GM23338 (cell line): ENCODE measurements at regions not wholly inside any gene's neighbourhood (a gene's known extent, or its start where the extent isn't known, plus 50 kb on each side); places are given as distances from the start of the nearest gene placed in this dataset.

Experiments
- ATAC-seq: fragments of 200-7000 bp; cut with Tn5 transposase; 3 replicates; pipeline ENCODE4 v1.9.1; 2020
- DNase-seq: peaks from one replicate; pipeline ENCODE4 v3.0.0-alpha.2; 2015; ENCODE audit warnings: low spot score
- H2AFZ ChIP-seq: fragments of 200-600 bp; sonication (generic); 2 replicates; pipeline ENCODE4 v1.8.0; 2016; ENCODE audit warnings: antibody characterized with exemption, mild to moderate bottlenecking, moderate library complexity
- H3F3A ChIP-seq: fragments of 200-600 bp; sonication (generic); replicated peaks from 2 replicates; pipeline ENCODE4 v1.8.0; 2017; ENCODE audit warnings: antibody characterized with exemption, mixed run types, low read depth
- H3K27ac ChIP-seq: fragments of 200-600 bp; sonication (generic); 2 replicates; pipeline ENCODE4 v1.6.1; 2016; ENCODE audit warnings: low read depth
- H3K27me3 ChIP-seq: fragments of 200-600 bp; sonication (generic); 2 replicates; pipeline ENCODE4 v1.8.0; 2016; ENCODE audit warnings: mild to moderate bottlenecking, mixed run types, moderate library complexity; ENCODE audit not compliant: insufficient read depth
- H3K36me3 ChIP-seq: fragments of 200-600 bp; sonication (generic); 2 replicates; pipeline ENCODE4 v1.8.0; 2016; ENCODE audit warnings: mild to moderate bottlenecking; ENCODE audit not compliant: insufficient read depth
- H3K4me1 ChIP-seq: fragments of 200-600 bp; sonication (generic); 2 replicates; pipeline ENCODE4 v1.8.0; 2016; ENCODE audit warnings: mild to moderate bottlenecking, moderate library complexity; ENCODE audit not compliant: insufficient read depth
- H3K4me2 ChIP-seq: fragments of 200-600 bp; sonication (generic); 2 replicates; pipeline ENCODE4 v1.7.1; 2017; ENCODE audit warnings: mixed run types
- H3K4me3 ChIP-seq: fragments of 200-600 bp; sonication (generic); 2 replicates; pipeline ENCODE4 v1.6.1; 2016; ENCODE audit warnings: mixed run types
- H3K79me2 ChIP-seq: fragments of 200-600 bp; sonication (generic); replicated peaks from 2 replicates; pipeline ENCODE4 v1.8.0; 2017; ENCODE audit warnings: mild to moderate bottlenecking; ENCODE audit not compliant: insufficient read depth
- H3K9me2 ChIP-seq: fragments of 200-600 bp; sonication (generic); 2 replicates; pipeline ENCODE4 v1.8.0; 2017; ENCODE audit not compliant: insufficient read depth
- H4K20me1 ChIP-seq: fragments of 200-600 bp; sonication (generic); replicated peaks from 2 replicates; pipeline ENCODE4 v1.8.0; 2017; ENCODE audit warnings: mild to moderate bottlenecking; ENCODE audit not compliant: insufficient read depth
- H3K27ac Mint-ChIP-seq: 2 replicates; pipeline ENCODE4 v1.8.0; 2020; ENCODE audit warnings: inconsistent platforms, mild to moderate bottlenecking, moderate library complexity, mixed read lengths
- H3K27me3 Mint-ChIP-seq: 3 replicates; pipeline ENCODE4 v1.8.0; 2022; ENCODE audit warnings: low read depth, mild to moderate bottlenecking, moderate library complexity, mixed read lengths, inconsistent platforms; ENCODE audit not compliant: insufficient read depth, poor library complexity
- H3K36me3 Mint-ChIP-seq: 3 replicates; pipeline ENCODE4 v1.8.0; 2021; ENCODE audit warnings: low read depth, mild to moderate bottlenecking, inconsistent platforms, moderate library complexity, mixed read lengths
- H3K4me1 Mint-ChIP-seq: 3 replicates; pipeline ENCODE4 v1.8.0; 2020; ENCODE audit warnings: mild to moderate bottlenecking, inconsistent platforms, mixed read lengths
- H3K4me3 Mint-ChIP-seq: 3 replicates; pipeline ENCODE4 v1.8.0; 2021; ENCODE audit warnings: moderate library complexity, mild to moderate bottlenecking, inconsistent platforms, mixed read lengths
- H3K9me3 Mint-ChIP-seq: 3 replicates; pipeline ENCODE4 v1.8.0; 2020; ENCODE audit warnings: moderate library complexity, mild to moderate bottlenecking, inconsistent platforms, mixed read lengths
- CREB1 ChIP-seq: fragments of 250-450 bp; sonication (Bioruptor Pico); IDR thresholded peaks from 2 replicates; pipeline ENCODE4 v1.5.0; 2020; ENCODE audit warnings: low read depth, mild to moderate bottlenecking, moderate library complexity
- CTCF ChIP-seq, 2 experiments: fragments of 200-600 bp in 1 of 2; sonication (generic) in 1 of 2; conservative IDR thresholded peaks; 2 replicates each; pipeline versions ENCODE4 v1.5.1 to v1.6.1; 2016 to 2017; ENCODE audit warnings: antibody characterized with exemption in 2 of 2, low read depth in 2 of 2, mild to moderate bottlenecking in 2 of 2, moderate library complexity in 1 of 2
- ETS1 ChIP-seq: IDR thresholded peaks from 2 replicates; pipeline ENCODE4 v1.6.1; 2016; ENCODE audit warnings: antibody characterized with exemption
- EZH2 ChIP-seq: fragments of 200-600 bp; sonication (generic); IDR thresholded peaks from one replicate; pipeline ENCODE4 v1.8.0; 2017; ENCODE audit warnings: antibody characterized with exemption, mild to moderate bottlenecking, low read depth; ENCODE audit not compliant: unreplicated experiment
- EZH2phosphoT487 ChIP-seq: fragments of 200-600 bp; sonication (generic); IDR thresholded peaks from one replicate; pipeline ENCODE4 v1.8.1; 2018; ENCODE audit warnings: antibody characterized with exemption; ENCODE audit not compliant: unreplicated experiment
- JUNB ChIP-seq: IDR thresholded peaks from one replicate; pipeline ENCODE4 v1.6.1; 2016; ENCODE audit warnings: antibody characterized with exemption; ENCODE audit not compliant: unreplicated experiment
- NANOG ChIP-seq: IDR thresholded peaks from 2 replicates; pipeline ENCODE4 v1.6.1; 2016; ENCODE audit warnings: antibody characterized with exemption, borderline replicate concordance
- POLR2AphosphoS5 ChIP-seq: IDR thresholded peaks from 2 replicates; pipeline ENCODE4 v1.6.1; 2016; ENCODE audit warnings: antibody characterized with exemption, low read depth
- STAT1 ChIP-seq: IDR thresholded peaks from one replicate; pipeline ENCODE4 v1.6.1; 2016; ENCODE audit warnings: antibody characterized with exemption; ENCODE audit not compliant: unreplicated experiment
- ZNF114 ChIP-seq: fragments of 250-450 bp; sonication (Bioruptor Pico); IDR thresholded peaks from 2 replicates; pipeline ENCODE4 v1.5.0; 2020; ENCODE audit warnings: mild to moderate bottlenecking, moderate library complexity
- ZNF331 ChIP-seq: fragments of 250-450 bp; sonication (Bioruptor Pico); IDR thresholded peaks from 2 replicates; pipeline ENCODE4 v1.5.0; 2020; ENCODE audit warnings: low read depth, mild to moderate bottlenecking, moderate library complexity
- ZNF462 ChIP-seq: fragments of 250-450 bp; sonication (Bioruptor Pico); IDR thresholded peaks from 2 replicates; pipeline ENCODE4 v1.5.0; 2020; ENCODE audit warnings: mild to moderate bottlenecking, moderate library complexity

DNA sequence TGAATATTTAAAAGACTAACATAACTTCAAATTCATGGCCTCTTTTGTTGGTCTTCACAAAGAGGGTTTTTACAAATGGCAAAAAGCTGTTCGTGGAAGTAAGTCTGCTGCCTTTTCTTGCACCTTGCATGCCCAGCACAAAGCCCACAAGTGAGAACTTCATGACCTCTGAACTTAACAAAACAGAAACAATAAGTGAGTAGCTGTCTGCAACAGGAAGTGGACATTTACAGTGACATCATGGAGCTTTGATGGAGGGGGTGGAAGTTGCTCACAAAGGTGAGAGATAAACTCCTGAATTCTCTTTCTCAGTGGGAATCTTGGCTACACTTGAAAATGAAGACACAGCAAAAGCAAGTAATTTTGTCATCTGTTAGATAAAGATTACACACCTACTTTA, 303.3 kb upstream of the DEPDC1 start (continued):
- TF ChIP-seq CREB1 (CRISPR knock-in tag), result no peak
- no peak for TF ChIP-seq JUNB
- no peak for TF ChIP-seq EZH2phosphoT487
- TF ChIP-seq NANOG, result no peak
- no peak for TF ChIP-seq EZH2
- no peak for TF ChIP-seq ETS1
- no peak for TF ChIP-seq ZNF331 (CRISPR knock-in tag)

DNA sequence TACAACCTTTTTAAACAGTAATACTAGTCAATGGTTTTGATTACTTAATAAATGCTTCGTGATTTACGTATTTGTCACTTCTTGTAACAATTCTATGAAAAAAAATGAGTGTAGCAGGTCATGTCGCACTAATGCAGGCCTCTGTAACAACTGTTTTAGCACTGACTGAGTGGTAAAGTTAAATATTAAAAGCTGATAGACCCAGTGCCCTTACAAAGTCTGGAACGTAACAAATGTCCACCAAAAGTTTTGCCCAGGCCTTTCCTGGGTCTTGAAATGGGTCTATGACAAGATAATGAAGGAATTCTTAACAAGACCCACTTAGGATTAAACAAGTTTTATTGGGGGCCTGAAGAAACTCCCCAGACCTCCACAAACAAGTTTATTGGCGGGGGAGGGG, 304.6 kb upstream of the DEPDC1 start:
- Mint-ChIP-seq H3K36me3 (no peaks in the 10 kb centered on the region), H3K9me3 (no peaks in the 10 kb centered on the region), H3K27ac (no peak overlapping the region), H3K4me3 (no peak overlapping the region), H3K27me3 (no peaks in the 10 kb centered on the region), H3K4me1 (no peaks in the 10 kb centered on the region)
- Histone ChIP-seq H3F3A (no peaks in the 10 kb centered on the region), H3K27me3 (no peaks in the 10 kb centered on the region), H4K20me1 (no peaks in the 10 kb centered on the region), H2AFZ (no peak overlapping the region), H3K36me3 (no peaks in the 10 kb centered on the region), H3K9me2 (peaks cover 10% of the 10 kb centered on the region; the same call in 1 of the 2 replicates), H3K79me2 (no peaks in the 10 kb centered on the region), H3K4me1 (no peaks in the 10 kb centered on the region), H3K4me2 (no peak overlapping the region), H3K27ac (no peak overlapping the region), H3K4me3 (no peak overlapping the region)
- no peak for DNase-seq
- no peak for ATAC-seq
- no peak for TF ChIP-seq STAT1
- TF ChIP-seq ZNF462 (CRISPR knock-in tag), result no peak
- no peak for TF ChIP-seq EZH2
- no peak for TF ChIP-seq POLR2AphosphoS5
- TF ChIP-seq CREB1 (CRISPR knock-in tag), result no peak
- no peak for TF ChIP-seq ETS1
- no peak for TF ChIP-seq EZH2phosphoT487
- TF ChIP-seq CTCF (conservative IDR thresholded peaks at IDR 0.05; ENCODE audit: low read depth in 2 of 2), result no peak
- TF ChIP-seq NANOG, result no peak
- no peak for TF ChIP-seq JUNB
- no peak for TF ChIP-seq ZNF114 (CRISPR knock-in tag)
